GM18507 (cell line): ENCODE measurements at regions not wholly inside any gene's neighbourhood (a gene's known extent, or its start where the extent isn't known, plus 50 kb on each side); places are given as distances from the start of the nearest gene placed in this dataset.

ENCODE experiments used
- DNase-seq: peaks from one replicate; pipeline ENCODE4 v3.0.0; 2011; ENCODE audit warnings: low read depth; ENCODE audit not compliant: insufficient read length; ENCODE audit errors: extremely low spot score
- FAIRE-seq: peaks from 2 replicates; lab custom pipeline; 2011; peaks lifted over from hg19 to GRCh38; lab: Jason Lieb, UNC

DNA sequence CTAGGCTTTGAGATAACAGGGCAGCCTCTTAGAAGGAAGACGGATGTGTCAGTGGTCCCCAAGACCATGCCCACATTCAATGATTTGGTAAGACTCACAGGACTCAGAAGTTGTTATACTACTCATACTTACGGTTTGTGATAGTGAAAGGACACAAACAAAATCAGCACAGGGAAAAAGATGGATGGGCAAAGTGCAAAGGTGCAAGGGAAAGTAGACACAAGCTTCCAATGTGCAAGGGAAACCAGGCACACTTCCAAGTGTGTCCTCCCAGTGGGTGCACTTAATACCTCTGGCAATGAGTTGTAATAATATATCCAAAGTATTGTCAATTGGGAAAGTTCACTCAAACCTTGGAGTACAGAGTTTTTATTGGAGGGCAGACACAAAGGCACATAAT, 53.8 kb upstream of the VCX start:
- no peak for FAIRE-seq

DNA sequence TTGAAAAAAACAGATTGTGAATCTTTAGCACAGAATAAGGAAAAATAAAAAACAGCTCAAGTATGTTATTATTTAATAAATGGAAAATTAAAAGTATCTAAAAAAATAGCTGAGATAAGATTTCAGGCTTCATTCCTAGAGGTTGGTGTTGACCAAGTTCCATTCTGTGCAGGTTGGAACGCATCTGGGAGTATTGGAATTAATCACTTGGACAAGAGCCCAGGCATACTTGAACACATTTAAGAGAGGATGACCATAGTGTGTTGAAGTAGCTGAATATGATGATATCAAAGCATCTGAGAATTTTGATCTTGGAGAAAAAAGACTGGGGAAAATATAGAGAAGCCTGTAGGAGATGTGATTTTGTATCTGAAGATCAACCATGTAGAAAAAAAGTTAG, 54.6 kb upstream of the VCX start:
- DNase-seq (no peak), FAIRE-seq (no peak)

More for the DNA sequence above, 53.8 kb upstream of the VCX start:
- no peak for DNase-seq

DNA sequence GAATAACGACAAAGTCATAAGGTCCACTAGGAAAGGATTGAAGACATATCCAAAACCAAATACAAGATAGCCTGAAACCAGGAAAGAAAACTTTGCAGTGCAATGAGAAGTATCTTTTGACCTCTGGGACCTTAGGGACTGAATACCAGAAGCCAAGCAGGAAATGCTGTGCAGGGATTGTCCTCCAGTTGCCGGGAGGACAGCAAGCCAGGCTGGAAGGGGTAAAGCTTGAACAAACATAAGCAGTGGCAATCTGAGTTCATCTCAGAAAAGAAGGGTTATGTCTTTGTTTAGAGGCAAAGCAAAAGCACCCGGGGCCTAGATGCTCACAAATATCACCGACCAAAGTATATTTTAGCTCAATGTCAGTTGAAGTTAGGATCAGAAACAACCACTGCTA, 55.3 kb upstream of the VCX start:
- FAIRE-seq: no peak
- DNase-seq: no peak

DNA sequence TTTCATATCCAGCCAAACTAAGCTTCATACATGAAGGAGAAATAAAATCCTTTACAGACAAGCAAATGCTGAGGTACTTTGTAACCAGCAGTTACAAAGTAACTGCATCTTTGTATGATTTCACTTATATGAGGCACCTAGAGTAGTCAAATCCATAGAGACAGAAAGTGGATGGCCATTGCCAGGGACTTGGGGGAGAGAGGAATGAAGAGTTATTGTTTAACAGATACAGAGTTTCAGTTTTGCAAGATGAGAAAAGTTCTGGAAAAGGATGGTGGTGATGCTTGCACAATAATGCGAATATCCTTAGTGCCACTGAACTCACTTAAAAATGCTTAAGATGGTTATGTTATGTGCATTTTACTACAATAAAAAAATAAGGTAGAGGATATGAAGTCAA, 58.4 kb upstream of the VCX start:
- FAIRE-seq (no peak), DNase-seq (no peak)

DNA sequence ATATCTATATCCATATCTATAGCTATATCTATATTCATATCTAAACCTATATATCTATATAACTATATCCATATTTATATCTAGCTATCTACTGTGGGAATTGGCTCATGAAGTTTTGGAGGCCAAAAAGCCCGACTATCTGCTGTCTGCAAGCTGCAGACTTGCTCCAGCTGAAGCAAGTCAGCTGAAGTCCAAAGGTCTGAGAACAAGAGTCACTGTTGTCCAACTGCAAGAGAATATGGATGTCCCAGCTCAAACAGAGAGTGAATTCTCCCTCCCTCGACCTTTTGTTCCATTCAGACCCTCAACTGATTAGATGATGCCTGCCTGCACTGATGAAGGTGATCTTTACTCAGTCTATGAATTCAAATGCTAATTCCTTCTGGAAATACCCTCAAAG, 63.3 kb upstream of the VCX start:
- DNase-seq (no peak), FAIRE-seq (no peak)

DNA sequence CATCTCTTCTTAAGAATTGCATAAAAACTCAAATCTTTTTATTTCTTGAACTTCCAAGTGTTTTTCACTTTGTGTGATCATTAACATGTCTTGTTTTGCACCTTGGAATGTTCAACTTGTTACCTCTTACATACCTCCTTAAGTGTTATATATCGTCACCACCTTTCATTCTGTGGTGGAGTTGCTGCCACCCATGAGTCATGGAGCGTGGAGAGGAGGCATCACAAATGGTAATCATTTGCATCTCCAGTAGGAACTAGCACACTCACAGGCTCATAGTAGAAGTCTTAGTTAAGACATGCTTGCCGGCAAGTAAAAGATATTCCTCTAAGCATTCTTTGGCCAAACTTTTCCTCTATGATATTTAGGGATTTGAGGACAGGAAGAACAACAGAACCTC, 67.0 kb upstream of the VCX start:
- FAIRE-seq: no peak
- no peak for DNase-seq

DNA sequence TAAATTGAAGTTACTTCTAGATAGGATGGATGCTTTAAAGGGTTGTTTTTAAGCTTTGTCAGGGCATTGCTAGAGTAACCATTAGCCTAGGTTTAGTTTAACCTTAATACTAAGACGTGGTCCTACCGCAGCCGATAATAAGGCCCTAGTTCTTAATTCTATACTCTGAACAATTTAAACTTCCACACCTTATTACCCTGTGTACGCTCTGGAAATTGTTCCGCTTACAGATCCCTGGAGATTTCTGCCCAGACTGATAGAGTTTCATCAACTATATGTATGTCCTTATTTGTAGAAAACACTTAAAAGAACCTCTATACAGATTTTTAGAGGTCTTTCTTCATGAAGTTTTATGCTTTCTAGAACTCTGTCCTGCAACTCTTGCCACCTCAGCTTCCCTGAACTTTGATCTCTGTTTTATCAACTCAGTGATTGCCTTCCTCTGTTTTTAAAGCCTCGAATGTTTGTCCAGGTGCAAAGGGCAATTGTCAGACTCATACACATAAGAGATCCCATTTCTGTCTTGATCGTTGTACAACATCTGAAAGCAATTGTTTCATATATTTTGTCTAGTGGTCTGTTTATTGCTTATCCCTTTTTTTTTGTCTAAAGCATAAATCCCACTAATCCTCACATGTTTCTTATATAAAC, 71.1 kb upstream of the VCX start:
- FAIRE-seq: no peak
- no peak for DNase-seq

DNA sequence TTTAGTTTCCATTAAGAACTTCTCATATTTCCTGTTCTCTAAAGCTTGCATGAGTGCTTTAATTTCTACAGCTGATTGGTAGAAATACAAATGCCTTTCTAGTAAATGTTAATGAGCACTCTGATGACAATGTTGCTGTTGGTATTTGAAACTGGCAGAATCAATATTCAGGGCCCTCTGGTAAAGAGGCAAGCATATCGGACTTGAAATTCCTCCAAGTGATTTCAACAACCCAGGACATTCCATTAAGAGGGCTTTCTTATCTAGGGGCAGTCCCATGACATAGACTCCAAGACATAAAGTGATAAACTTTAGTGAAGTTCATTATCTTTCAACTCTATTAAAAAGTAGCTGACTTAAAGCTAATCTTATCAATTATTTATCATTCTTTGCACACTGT, 83.1 kb upstream of the VCX start:
- no peak for FAIRE-seq
- DNase-seq: no peak

DNA sequence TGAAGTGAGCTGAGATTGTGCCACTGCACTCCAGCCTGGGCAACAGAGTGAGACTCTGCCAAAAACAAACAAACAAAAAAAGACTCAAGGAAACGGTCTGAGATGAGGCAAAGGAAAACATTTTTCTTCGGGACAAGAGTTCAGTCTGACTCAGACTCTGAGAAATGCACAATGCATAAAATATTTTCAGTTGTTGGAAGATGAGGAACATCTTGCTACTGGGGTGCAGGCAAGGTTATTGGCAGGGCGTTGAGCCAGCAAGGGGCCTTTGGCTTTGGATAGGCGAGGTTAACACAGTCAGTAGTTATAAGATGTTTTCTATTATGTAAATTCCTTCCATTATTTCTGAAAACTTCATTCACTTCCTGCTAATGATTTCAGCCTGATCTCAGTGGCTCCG, 96.1 kb upstream of the VCX start:
- FAIRE-seq: no peak
- no peak for DNase-seq

DNA sequence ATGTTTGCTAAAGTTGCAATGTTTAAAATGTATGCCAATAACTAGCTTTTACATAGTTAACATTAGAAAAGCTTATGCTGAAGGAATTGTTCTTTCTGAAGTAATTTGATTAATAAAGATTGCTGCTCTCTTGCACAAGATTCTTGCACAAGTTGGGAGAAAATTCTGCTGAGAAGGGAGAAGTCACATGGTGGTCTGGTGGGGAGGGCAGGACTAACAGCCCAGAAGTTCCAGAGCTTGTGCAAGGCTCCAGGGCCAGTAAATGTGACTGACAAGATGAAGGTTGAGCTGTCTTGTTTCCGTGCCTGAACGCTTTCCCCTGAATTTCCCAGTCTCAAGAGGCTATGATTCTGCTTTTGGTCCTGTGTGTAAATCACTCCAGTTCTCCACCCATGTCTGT, 112.9 kb upstream of the VCX start:
- DNase-seq: no peak

DNA sequence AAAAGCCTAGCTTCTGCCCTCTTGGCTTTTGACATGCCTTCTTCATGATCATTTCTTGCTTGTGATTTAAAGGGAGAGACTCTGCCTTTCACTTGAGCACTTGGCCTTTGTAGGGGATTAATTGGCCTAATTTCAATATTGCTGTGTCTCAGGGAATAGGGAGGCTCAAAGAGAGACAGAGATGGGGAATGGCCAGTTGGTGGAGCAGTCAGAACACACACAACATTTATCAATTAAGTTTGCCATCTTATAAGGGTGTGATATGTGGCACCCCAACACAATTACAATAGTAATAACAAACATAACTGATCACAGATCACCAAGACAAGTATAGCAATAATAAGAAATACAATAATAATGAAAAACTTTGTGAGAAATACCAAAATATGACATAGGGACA, 122.5 kb upstream of the VCX start:
- FAIRE-seq (no peak), DNase-seq (no peak)

More for the DNA sequence above, 112.9 kb upstream of the VCX start:
- FAIRE-seq: no peak

DNA sequence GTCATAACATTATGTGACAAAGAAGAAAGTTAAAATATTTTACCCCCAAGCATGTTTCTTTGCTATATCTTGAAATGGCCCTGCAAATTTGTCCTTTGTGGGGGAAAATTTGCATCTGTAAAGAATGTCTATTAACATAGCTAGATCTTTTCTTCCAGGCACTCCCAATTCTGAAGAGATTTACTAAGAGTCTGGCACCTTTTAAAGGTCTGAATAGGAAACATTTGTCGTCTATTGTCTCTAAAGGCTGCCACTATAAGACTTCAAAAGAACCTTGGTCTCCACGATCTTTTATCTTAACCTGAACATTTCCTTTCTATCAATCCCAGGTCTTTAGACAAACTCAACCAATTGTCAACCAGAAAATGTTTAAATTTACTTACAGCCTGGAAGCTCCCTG, 128.6 kb upstream of the VCX start:
- FAIRE-seq: no peak
- no peak for DNase-seq

DNA sequence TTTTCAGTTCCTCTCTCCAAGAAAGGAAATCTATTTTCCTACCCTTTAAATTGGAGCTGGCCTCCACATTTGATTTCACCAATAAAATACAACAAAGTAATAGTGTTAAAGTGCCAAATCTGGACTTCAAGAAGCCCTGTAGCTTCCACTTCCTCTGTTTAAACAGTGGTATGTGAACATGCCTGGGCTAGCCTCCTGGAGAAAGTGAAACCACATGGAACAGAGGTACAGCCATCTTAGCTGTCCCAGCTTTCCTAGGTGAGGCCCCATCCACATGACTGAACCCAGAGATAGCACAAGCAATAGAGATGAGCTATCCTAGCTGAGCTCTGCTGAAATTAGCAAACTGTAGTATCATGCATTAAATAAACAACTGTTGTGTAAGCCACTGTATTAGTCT, 131.8 kb upstream of the VCX start:
- DNase-seq (no peak), FAIRE-seq (no peak)

DNA sequence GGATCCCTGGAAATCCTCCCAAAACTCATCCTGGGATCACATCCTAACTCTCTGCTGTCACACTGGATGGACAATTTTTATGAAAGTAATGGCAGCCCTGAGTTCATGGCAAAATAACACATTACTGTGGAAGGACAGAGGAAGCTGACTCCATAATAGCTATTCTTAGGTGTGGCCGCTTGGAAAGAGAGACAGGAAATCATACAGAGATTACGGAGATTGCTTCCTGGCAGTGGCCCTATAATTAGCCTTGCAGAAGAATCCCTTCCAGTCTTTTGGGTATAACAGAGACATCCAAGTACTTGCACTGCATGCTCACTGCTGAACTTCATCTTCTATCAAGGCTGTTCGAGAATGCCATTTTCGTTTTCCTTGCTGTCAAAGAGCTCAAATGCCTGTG, 133.1 kb upstream of the VCX start:
- DNase-seq (no peak), FAIRE-seq (no peak)

DNA sequence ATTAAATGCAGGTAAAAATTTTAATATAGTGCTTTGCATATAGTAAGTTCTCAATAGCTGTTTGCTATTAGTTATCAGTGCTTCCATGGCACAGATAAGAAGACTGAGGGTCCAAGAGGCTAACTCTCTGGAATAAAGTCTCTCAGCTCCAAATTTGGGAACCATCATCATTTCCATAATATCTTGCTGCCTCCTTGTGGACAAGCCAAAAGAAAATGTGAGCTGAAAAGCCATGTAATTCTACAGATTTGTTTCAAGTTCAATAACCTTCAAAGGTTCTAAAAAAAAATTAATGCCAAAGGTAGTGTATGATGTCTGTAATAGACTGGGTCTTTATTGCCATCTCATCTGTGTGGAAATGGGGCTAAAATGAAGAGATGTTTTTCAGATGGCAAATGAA, 136.9 kb upstream of the VCX start:
- DNase-seq: no peak
- FAIRE-seq: no peak

DNA sequence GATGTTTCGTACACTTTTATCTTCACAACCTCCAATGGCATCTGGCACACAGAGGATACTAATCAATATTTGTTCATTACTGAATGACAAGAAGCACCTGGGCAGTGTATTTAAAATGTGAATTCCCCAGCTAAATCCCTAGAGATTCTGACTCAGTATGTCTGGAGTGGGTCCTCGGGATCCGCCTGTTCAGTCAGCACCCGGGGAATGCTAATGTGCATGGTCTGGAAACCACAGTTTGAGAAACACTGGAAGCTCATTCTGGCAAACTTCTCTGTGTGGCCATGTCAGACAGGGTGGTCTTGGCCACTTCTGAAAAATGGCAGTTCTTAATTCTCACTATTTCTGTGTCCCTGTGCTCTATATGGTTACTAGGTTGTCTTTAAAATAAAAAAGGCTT, 138.8 kb upstream of the VCX start:
- no peak for DNase-seq
- no peak for FAIRE-seq

DNA sequence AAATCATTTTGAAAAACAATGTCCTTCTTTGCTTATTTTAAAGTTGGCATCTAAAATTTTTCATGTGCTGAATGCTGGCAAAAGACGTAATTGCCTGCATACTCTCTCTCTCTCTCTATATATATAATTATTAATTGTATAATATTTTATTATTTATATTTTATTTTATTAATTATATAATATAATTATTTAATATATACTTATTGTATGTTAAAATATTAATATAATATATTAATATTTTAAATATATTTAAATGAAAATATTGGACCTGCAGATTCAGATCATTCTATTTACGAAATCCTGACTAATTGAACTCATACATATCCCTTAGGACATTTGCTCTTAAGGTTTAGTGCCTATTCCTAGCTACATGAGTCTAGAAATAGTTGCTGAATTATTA, 144.7 kb upstream of the VCX start:
- DNase-seq (no peak), FAIRE-seq (no peak)

DNA sequence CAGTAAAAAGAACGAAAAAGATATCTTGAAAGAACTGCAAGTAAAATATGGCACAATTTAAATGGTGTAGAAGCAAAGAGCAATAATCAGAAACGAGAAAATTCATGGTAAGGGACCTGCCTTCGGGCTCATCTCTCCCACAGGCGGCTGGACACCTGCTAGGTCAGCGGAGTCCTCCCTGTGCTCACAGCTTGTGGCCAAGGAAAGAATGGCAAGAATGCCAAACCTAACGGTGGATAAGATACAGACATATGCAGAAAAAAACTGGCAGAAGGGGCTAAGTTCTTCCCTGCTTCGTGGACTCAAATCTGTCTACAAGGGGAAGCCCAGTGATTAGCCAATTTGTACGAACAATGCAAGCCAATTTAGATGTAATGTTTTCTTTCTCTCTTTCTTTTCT, 152.1 kb upstream of the VCX start:
- DNase-seq (no peak), FAIRE-seq (no peak)

DNA sequence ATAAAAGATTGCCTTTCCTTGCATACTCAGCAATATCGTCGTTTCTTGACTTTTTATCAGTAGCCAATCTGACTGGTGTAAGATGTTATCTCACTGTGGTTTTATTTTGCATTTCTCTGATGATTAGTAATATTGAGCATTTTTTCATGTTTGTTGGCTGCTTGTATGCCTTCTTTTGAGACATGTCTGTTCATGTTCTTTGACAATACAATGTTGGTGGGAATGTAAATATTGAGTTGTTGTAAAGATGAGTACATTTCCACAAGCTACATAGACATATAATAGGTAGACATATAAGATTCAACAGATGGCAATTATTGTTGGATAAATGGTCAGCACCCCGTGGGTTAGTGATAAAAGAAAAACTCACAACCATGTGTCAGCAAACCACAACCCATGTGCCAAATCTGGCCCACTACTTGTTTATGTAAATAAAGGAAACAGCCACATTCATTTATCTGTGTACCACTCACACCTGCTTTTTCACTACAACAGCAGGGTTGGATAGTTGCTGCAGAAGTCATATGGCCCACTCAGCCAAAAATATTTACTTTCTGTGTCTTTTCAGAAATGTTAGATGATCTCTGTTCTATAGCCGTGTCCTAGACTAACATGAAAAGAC, 153.1 kb upstream of the VCX start:
- DNase-seq (no peak), FAIRE-seq (no peak)

DNA sequence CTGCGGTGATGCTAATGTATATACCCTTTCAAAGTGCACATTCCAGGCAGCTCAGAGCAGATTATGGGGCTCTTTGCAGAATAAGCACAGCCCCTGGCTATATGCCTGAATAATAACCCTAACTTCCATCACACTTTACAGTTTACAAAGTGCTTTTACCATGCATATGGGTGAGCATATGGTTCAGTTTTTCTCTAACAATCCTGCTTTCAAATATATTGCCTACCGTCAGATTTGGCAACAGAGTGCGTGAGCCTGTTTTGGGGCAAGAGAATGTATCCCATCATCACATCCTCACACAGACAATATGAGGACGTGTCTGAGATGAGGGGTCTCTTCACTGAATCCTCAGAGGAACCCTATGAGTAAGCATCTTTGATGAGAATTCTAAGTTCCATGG, 162.8 kb upstream of the VCX start:
- no peak for FAIRE-seq

DNA sequence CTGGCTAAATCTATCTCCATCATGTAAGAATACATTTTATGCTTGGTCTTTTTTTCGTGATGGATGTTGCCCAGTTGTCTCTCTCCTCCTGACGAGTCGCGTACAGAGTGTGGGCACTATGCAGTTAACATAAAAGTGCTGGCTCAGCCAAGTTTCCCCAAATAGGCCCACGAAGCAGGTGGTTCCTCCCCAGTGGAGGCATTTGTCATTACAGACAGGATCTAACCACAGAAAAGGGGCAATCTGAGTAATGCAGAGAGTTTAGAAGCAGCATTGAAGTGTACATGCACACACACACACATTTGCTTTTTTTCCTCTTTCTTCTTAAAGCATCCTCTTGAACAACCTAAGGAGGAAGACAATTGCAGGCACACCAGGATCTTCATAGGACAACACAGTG, 188.7 kb upstream of the VCX start:
- DNase-seq (no peak), FAIRE-seq (no peak)

More for the DNA sequence above, 162.8 kb upstream of the VCX start:
- no peak for DNase-seq

DNA sequence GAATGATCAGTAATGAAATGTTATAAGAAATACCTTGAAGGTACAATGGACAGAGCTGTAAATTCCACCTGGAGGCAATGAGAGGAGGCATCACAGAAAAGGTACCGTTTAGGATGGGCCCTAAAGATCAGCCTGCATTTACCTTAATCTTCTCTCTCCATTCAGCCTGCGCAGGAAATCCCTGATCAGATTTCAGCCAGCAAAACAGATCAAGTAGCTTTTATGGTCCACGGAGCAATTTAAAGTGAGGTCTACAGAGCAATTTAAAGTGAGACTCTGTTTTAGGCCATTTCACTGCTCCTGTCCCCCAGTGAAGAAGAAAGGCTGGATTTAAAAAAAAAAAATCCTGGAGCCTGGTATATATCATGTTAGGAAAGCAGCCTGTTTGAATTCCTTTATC, 195.1 kb upstream of the VCX start:
- no peak for FAIRE-seq

More for the DNA sequence above, 195.1 kb upstream of the VCX start:
- DNase-seq: no peak
